WERI-Rb-1 (cell line): ENCODE measurements at regions not wholly inside any gene's neighbourhood (a gene's known extent, or its start where the extent isn't known, plus 50 kb on each side); places are given as distances from the start of the nearest gene placed in this dataset.

Source experiments
- DNase-seq: peaks from one replicate; pipeline ENCODE4 v3.0.0-alpha.2; 2020
- H3K27ac ChIP-seq: fragments of 250-450 bp; sonication (Bioruptor Pico); 2 replicates; pipeline ENCODE4 v1.5.1; 2020; ENCODE audit warnings: mild to moderate bottlenecking, moderate library complexity
- H3K27me3 ChIP-seq: fragments of 250-450 bp; sonication (Bioruptor Pico); 2 replicates; pipeline ENCODE4 v1.5.1; 2021; ENCODE audit warnings: mild to moderate bottlenecking, low read depth, moderate library complexity; ENCODE audit not compliant: insufficient read depth, severe bottlenecking
- H3K36me3 ChIP-seq: fragments of 250-450 bp; sonication (Bioruptor Pico); 2 replicates; pipeline ENCODE4 v1.5.1; 2020; ENCODE audit warnings: mild to moderate bottlenecking, moderate library complexity
- H3K4me3 ChIP-seq: 2 replicates; pipeline ENCODE4 v1.5.1; 2011; ENCODE audit warnings: low read depth, mild to moderate bottlenecking, control low read depth, low read length
- H3K9me3 ChIP-seq: fragments of 250-450 bp; sonication (Bioruptor Pico); 2 replicates; pipeline ENCODE4 v1.5.1; 2021; ENCODE audit warnings: mild to moderate bottlenecking, moderate library complexity; ENCODE audit not compliant: severe bottlenecking
- TF ChIP-seq, protein P1 (sequence below): IDR thresholded peaks from 2 replicates; pipeline ENCODE4 v1.5.1; 2011; ENCODE audit warnings: low read depth, mild to moderate bottlenecking, control low read depth, inconsistent platforms, low read length

DNA sequence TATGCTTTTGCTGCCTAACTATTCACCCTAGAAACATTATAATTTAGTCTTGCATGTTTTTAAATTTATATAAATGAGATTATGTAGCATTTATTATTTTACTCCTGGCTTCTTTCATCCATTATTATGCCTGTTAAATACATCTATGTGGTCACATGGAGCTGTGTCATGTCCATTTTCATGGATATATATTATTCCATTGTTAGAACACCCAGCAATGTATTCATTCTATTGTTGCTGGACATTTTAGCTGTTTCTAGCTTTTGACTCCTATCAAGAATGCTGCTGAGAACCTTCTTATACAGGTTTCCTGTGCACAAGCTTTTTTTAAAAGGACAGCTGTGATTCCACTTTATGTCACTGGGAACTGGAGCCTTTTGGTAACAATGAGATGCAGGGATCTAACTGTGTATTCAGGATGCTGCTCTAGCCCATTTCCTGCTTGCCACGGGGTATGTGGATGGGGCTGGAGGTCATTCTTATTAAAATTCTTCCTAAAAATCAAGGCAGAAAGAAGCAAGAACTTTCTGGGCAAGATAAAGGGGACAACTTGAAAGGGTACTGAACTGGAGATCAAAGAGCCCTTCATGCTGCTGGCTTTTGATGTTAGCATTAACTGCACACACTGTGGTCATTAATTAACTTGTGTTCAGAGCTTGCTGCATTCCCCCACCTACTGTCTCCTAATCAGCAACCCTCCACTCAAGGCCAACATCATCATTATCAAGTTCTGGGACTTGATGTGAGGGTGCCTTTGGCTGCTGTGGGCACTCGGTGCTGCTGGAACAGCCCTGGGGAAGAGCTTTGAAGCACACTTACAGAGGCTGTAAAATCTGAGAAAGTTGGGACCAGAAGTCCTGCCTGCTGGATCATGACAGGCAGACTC, 96.6 kb upstream of the AKIRIN2 start:
- DNase-seq: no peak
- Histone ChIP-seq H3K27ac (no peak overlapping the region), H3K9me3 (no peaks in the 10 kb centered on the region), H3K4me3 (no peak overlapping the region), H3K36me3 (no peaks in the 10 kb centered on the region), H3K27me3 (no peaks in the 10 kb centered on the region)
- TF ChIP-seq, protein P1, sequence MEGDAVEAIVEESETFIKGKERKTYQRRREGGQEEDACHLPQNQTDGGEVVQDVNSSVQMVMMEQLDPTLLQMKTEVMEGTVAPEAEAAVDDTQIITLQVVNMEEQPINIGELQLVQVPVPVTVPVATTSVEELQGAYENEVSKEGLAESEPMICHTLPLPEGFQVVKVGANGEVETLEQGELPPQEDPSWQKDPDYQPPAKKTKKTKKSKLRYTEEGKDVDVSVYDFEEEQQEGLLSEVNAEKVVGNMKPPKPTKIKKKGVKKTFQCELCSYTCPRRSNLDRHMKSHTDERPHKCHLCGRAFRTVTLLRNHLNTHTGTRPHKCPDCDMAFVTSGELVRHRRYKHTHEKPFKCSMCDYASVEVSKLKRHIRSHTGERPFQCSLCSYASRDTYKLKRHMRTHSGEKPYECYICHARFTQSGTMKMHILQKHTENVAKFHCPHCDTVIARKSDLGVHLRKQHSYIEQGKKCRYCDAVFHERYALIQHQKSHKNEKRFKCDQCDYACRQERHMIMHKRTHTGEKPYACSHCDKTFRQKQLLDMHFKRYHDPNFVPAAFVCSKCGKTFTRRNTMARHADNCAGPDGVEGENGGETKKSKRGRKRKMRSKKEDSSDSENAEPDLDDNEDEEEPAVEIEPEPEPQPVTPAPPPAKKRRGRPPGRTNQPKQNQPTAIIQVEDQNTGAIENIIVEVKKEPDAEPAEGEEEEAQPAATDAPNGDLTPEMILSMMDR: no peak

DNA sequence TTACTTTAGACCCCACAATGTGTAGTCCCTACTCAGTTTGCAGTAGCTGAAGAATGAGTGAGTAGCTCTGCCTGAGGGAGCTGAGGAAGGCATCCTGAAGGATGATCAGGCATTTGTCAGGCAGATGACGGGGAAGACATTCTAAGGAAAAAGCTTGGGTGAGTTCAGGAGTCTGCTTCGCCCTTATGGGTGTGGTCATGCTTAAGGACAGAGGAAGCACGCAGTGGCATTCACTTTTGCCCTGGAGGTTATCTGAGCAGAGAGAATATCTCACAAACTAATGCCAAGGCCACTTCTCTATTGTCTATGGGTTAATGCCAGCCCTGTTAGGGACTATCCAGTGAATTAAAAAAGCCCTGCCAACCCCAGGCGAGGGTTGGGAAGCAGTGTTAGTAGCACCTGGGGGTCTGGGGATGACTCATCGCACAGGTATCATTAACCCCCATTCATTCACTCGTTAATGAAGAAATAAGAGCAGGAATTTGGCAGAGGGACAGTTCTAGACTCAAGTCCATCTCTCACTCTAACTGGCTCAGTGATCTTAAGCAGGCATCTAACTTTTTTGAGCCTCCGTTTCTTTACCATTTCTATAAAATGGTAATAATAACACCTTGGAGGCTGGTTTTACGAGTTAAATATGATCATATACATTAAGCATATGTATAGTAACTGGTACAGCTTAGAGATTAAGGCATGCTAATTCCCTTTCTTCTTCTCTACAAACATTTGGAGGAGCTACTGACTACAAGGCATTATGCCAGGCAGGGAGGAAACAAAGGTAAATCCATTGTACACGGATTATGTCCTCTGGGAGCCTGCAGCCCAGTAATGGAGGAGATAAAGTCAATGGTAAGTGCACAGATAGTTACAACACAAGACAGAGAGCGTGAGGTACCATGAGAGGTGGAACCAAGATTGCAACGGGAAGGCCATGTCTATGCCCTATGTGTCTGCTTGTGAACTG, 93.2 kb upstream of the AKIRIN2 start:
- H3K27ac ChIP-seq: no peak overlapping the region
- TF ChIP-seq, protein P1: no peak
- H3K4me3 ChIP-seq: no peak overlapping the region
- H3K36me3 ChIP-seq: no peaks in the 10 kb centered on the region
- DNase-seq: no peak
- H3K9me3 ChIP-seq: no peaks in the 10 kb centered on the region
- no peaks in the 10 kb centered on the region for H3K27me3 ChIP-seq

DNA sequence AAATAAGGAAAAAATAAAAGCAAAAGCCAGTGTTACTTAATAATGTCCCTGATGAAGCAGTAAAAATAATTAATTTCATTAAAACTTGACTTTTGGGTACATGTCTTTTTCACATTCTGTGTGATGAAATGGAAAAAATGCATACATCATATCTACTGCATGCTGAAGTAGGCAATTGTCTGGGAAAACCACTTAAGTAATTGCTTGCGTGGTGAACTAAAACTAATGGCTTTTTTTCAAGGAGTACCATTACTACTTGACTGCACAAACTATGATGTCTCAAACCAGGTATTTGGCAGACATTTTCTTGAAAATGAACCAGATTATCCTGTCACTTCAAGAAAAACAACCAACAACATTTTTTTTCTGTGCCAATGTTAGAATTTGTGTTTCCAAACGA, 91.3 kb upstream of the AKIRIN2 start:
- Histone ChIP-seq H3K36me3 (no peaks in the 10 kb centered on the region), H3K4me3 (no peak overlapping the region), H3K9me3 (no peaks in the 10 kb centered on the region), H3K27me3 (no peaks in the 10 kb centered on the region), H3K27ac (no peak overlapping the region)
- TF ChIP-seq, protein P1: no peak
- DNase-seq: no peak

DNA sequence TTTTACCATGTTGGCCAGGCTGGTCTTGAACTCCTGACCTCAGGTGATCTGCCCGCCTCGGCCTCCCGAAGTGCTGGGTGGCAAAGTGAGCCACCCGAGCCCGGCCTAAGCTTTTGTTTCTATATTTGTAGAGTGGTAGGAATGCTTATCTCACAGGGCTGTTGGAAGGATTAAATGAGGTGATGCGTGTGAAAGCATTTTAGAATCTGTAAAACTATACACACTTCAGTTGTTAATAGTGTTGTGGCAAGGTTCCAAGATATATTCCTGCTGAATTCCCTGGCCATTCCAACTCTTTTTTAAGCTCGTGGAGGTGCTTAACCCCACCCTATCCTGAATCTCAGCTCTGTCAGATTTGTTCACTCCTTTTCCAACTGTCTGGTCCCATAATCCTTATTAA, 89.9 kb upstream of the AKIRIN2 start:
- Histone ChIP-seq H3K27ac (no peak overlapping the region), H3K9me3 (no peaks in the 10 kb centered on the region), H3K36me3 (no peaks in the 10 kb centered on the region), H3K27me3 (no peaks in the 10 kb centered on the region), H3K4me3 (no peak overlapping the region)
- peak; percentile 39 for DNase-seq
- TF ChIP-seq, protein P1: no peak

DNA sequence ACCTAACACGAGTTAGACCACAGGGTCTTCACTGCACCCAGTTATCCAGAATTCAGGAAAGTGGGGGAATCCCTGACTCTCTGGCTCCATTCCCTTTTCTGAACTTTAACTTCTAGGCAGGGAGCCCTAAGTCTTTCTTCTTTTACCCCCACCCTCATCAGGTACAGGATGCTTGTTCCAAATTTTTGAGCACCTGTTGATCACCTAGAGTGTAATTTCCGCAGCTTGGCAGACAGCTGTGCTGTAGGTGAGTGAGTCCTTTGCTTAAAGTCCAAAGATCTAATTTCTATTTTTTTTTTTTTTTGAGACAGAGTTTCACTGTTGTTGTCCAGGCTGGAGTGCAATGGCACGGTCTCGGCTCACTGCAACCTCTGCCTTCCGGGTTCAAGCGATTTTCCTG, 89.5 kb upstream of the AKIRIN2 start:
- Histone ChIP-seq H3K4me3 (no peak overlapping the region), H3K9me3 (no peaks in the 10 kb centered on the region), H3K27me3 (no peaks in the 10 kb centered on the region), H3K27ac (no peak overlapping the region), H3K36me3 (no peaks in the 10 kb centered on the region)
- DNase-seq: no peak
- TF ChIP-seq, protein P1: no peak
